Parathyroid adenoma (tissue), 2 donors: ENCODE measurements at regions not wholly inside any gene's neighbourhood (a gene's known extent, or its start where the extent isn't known, plus 50 kb on each side); places are given as distances from the start of the nearest gene placed in this dataset.

Experiments
- H2AFZ ChIP-seq: fragments of 300-600 bp; sonication (generic); one replicate; pipeline ENCODE4 v1.7.0; 2017; ENCODE audit warnings: antibody characterized with exemption, mild to moderate bottlenecking
- H3K27ac ChIP-seq: fragments of 300-600 bp; sonication (generic); one replicate; pipeline ENCODE4 v1.7.0; 2017
- H3K27me3 ChIP-seq: fragments of 300-600 bp; sonication (generic); one replicate; pipeline ENCODE4 v1.7.0; 2017; ENCODE audit warnings: low read length; ENCODE audit not compliant: control insufficient read depth, insufficient read depth
- H3K36me3 ChIP-seq: fragments of 300-600 bp; sonication (generic); one replicate; pipeline ENCODE4 v1.7.0; 2017; ENCODE audit warnings: low read length; ENCODE audit not compliant: control insufficient read depth, insufficient read depth
- H3K4me1 ChIP-seq: fragments of 300-600 bp; sonication (generic); one replicate; pipeline ENCODE4 v1.7.0; 2017; ENCODE audit warnings: control low read depth
- H3K4me2 ChIP-seq: fragments of 300-600 bp; sonication (generic); one replicate; pipeline ENCODE4 v1.7.0; 2017; ENCODE audit warnings: low read length
- H3K4me3 ChIP-seq: fragments of 300-600 bp; sonication (generic); one replicate; pipeline ENCODE4 v1.7.0; 2017; ENCODE audit warnings: low read depth, low read length
- H3K79me2 ChIP-seq: fragments of 300-600 bp; sonication (generic); one replicate; pipeline ENCODE4 v1.7.0; 2017; ENCODE audit warnings: control low read depth
- H3K9ac ChIP-seq: fragments of 300-600 bp; sonication (generic); one replicate; pipeline ENCODE4 v1.7.0; 2017; ENCODE audit warnings: mild to moderate bottlenecking
- H3K9me3 ChIP-seq: fragments of 300-600 bp; sonication (generic); one replicate; pipeline ENCODE4 v1.7.0; 2017; ENCODE audit warnings: low read length; ENCODE audit not compliant: control insufficient read depth
- TF ChIP-seq, protein P1 (sequence below): fragments of 300-600 bp; sonication (generic); IDR thresholded peaks from one replicate; pipeline ENCODE4 v1.7.0; 2017; ENCODE audit warnings: antibody characterized with exemption, mild to moderate bottlenecking
- donor health status: primary hyperparathyroidism.

DNA sequence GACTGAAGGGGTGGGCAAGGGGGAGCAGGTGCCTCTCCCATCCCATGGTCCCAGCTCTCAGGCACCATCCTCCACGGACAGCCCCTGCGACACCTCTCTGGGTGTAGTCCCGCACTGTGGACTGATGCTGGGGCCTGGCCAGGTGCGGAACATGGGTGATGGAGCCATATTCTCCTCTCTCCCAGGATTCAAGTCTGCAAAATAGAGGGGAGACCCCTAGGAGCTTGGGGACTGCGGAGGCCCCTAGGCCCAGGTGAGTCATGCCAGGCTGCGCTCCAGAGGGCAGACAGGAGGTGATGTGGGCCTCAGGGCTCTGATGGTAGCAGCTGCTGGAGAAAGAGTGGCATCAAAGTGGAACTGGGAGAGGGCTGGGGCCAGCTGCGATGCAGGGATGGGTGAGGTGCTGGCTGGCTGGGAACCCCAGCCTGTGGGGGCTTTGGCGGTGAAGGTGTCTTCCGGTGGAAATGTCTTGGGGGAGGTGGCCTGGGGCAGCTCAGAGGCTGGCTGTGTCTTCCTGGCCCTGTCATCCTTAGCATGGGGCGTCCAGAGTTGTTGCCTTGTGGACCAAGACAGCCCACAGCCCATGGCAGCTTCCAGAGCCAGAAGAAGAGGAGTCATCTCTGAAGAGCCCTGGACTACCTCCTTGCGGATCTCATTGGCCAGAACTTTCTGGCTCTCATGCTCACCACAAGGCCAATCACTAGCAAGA is 149.1 kb downstream of the KIF26A start:
- Histone ChIP-seq H3K36me3 (no peaks in the 10 kb centered on the region), H3K79me2 (no peaks in the 10 kb centered on the region), H3K27ac (no peak overlapping the region), H3K9ac (no peak overlapping the region), H2AFZ (no peak overlapping the region), H3K4me1 (no peaks in the 10 kb centered on the region), H3K9me3 (no peaks in the 10 kb centered on the region), H3K4me3 (no peak overlapping the region), H3K27me3 (no peaks in the 10 kb centered on the region), H3K4me2 (no peak overlapping the region)
- TF ChIP-seq, protein P1, sequence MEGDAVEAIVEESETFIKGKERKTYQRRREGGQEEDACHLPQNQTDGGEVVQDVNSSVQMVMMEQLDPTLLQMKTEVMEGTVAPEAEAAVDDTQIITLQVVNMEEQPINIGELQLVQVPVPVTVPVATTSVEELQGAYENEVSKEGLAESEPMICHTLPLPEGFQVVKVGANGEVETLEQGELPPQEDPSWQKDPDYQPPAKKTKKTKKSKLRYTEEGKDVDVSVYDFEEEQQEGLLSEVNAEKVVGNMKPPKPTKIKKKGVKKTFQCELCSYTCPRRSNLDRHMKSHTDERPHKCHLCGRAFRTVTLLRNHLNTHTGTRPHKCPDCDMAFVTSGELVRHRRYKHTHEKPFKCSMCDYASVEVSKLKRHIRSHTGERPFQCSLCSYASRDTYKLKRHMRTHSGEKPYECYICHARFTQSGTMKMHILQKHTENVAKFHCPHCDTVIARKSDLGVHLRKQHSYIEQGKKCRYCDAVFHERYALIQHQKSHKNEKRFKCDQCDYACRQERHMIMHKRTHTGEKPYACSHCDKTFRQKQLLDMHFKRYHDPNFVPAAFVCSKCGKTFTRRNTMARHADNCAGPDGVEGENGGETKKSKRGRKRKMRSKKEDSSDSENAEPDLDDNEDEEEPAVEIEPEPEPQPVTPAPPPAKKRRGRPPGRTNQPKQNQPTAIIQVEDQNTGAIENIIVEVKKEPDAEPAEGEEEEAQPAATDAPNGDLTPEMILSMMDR, result no peak

DNA sequence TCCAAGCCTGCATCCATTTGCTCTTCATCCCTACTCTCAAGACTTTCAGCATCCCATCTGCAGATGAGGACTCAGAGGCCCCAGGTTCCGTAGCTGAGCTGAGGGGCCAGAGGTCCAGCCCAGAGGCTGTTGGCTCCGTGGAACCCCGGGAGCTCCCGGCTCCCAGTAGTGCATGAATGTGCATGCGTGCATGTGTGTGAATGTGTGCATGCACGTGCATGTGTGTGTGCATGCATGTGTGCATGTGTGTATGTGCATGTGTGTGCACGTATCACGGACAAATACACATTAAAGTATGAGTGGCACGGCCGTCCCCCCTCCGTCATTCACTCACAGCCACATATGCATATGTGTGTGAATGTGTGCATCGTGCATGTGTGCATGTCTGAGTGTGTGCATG is 149.9 kb downstream of the KIF26A start:
- Histone ChIP-seq H3K9me3 (no peaks in the 10 kb centered on the region), H3K27ac (no peak overlapping the region), H2AFZ (no peak overlapping the region), H3K79me2 (no peaks in the 10 kb centered on the region), H3K4me3 (no peak overlapping the region), H3K9ac (no peak overlapping the region), H3K4me2 (no peak overlapping the region), H3K36me3 (no peaks in the 10 kb centered on the region), H3K4me1 (no peaks in the 10 kb centered on the region), H3K27me3 (no peaks in the 10 kb centered on the region)
- TF ChIP-seq, protein P1, result no peak

DNA sequence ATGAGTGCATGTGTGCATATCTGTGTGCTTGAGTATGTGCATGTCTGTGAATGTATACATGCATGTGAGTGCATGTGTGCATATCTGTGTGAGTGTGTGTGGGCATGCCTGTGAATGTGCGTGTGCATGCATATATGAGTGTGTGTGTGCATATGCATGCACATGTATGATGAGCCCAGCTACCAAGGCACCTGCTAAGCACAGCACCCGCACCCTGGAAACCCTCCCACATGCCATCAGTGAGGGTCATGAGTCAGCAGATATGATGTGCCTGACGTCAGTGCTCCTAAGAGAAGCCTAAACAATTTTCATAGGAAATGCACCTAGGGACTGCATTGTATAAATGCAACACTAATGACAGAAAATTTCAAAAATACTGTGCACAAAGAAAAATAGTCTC is 151.1 kb downstream of the KIF26A start:
- no peak overlapping the region for H3K4me3 ChIP-seq
- H3K9me3 ChIP-seq, result no peaks in the 10 kb centered on the region
- no peaks in the 10 kb centered on the region for H3K27me3 ChIP-seq
- H3K79me2 ChIP-seq, result no peaks in the 10 kb centered on the region
- no peaks in the 10 kb centered on the region for H3K4me1 ChIP-seq
- H3K36me3 ChIP-seq, result no peaks in the 10 kb centered on the region
- H3K4me2 ChIP-seq, result no peak overlapping the region
- H2AFZ ChIP-seq, result no peak overlapping the region
- H3K9ac ChIP-seq, result no peak overlapping the region
- H3K27ac ChIP-seq, result no peak overlapping the region
- TF ChIP-seq, protein P1, result no peak

DNA sequence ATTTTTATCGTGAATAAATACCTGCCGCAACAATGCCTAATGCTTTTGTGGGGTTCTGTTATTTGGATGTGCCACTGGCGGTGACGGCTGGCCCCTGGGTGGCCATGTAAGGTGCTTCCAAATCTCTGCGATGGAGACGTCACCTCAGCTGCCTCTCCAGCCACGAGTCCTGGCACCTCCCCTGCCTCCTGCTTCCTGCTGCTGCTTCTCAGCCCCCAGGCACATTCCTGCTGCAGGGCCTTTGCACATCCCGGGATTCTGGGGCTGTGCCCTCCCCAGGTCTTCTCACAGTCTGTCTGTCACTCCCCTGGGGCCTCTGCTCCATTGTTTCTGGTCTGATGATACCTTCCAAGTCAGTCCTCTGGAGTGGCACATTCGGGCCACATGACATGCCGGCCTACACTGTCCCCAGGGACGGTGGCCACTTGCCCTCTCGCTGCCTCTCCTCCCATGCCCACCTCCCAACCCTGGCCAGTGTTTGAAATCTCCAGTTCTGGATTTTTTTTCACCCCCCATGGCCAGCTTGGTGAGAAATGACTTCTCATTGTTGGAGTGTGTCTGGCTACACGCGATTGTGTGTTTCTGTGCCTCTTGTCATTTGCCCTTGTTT is 151.8 kb downstream of the KIF26A start:
- TF ChIP-seq, protein P1, result no peak
- no peak overlapping the region for H3K4me3 ChIP-seq
- no peaks in the 10 kb centered on the region for H3K4me1 ChIP-seq
- H3K79me2 ChIP-seq, result no peaks in the 10 kb centered on the region
- no peaks in the 10 kb centered on the region for H3K36me3 ChIP-seq
- no peak overlapping the region for H3K9ac ChIP-seq
- H3K9me3 ChIP-seq, result no peaks in the 10 kb centered on the region
- no peak overlapping the region for H3K4me2 ChIP-seq
- H3K27me3 ChIP-seq, result no peaks in the 10 kb centered on the region
- no peak overlapping the region for H2AFZ ChIP-seq
- H3K27ac ChIP-seq, result no peak overlapping the region

DNA sequence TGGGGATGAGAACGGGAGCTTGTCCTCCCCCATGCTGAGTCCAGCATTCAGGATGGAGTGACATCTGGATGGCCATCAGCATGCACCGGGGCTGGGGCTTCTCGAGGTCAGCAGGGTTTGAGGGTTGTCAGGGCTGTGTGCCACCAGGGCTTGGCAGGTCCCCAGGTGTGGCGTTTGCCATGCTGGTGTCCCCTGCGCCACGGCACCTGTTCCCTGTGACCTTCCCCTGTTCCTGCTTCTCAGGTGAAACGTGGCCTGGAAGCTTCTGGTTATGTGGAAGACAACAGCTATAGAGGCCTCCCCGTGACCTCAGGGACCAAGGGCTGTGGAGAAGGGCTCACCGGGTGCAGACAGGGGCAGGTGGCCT is 152.4 kb downstream of the KIF26A start:
- no peak overlapping the region for H3K9ac ChIP-seq

More for the DNA sequence above, 152.4 kb downstream of the KIF26A start:
- Histone ChIP-seq H3K79me2 (no peaks in the 10 kb centered on the region), H3K4me1 (no peaks in the 10 kb centered on the region), H3K27ac (no peak overlapping the region), H2AFZ (no peak overlapping the region), H3K9me3 (no peaks in the 10 kb centered on the region), H3K36me3 (no peaks in the 10 kb centered on the region), H3K27me3 (no peaks in the 10 kb centered on the region), H3K4me2 (no peak overlapping the region), H3K4me3 (no peak overlapping the region)
- TF ChIP-seq, protein P1, result no peak
